GM19025 (cell line): ENCODE measurements at regions not wholly inside any gene's neighbourhood (a gene's known extent, or its start where the extent isn't known, plus 50 kb on each side); places are given as distances from the start of the nearest gene placed in this dataset.

Experiments used
- ATAC-seq: cut with Tn5 transposase; IDR thresholded peaks from one replicate; pipeline ENCODE4 v1.9.1; 2021; ENCODE audit warnings: mild to moderate bottlenecking, low read depth, moderate library complexity; ENCODE audit not compliant: unreplicated experiment

DNA sequence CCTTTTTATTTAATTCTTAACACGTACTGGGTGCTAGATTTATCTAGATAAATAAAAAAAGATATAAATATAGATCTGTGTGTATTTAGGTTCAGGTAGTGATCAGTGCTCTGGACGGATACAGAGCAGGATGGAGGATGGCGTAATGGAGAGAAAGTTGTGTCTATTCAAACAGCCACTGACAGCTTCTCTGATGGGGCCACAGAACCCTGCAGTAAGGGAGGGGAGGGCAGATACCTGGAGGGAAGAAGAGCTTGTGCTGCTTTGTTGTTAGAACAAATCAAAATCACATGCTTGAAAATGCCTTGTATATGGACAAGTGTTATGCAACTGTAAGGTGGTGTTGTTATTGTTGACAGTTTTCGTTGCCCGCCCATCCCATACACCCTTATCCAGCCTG, 170.2 kb downstream of the UTP18 start:
- ATAC-seq: no peak

DNA sequence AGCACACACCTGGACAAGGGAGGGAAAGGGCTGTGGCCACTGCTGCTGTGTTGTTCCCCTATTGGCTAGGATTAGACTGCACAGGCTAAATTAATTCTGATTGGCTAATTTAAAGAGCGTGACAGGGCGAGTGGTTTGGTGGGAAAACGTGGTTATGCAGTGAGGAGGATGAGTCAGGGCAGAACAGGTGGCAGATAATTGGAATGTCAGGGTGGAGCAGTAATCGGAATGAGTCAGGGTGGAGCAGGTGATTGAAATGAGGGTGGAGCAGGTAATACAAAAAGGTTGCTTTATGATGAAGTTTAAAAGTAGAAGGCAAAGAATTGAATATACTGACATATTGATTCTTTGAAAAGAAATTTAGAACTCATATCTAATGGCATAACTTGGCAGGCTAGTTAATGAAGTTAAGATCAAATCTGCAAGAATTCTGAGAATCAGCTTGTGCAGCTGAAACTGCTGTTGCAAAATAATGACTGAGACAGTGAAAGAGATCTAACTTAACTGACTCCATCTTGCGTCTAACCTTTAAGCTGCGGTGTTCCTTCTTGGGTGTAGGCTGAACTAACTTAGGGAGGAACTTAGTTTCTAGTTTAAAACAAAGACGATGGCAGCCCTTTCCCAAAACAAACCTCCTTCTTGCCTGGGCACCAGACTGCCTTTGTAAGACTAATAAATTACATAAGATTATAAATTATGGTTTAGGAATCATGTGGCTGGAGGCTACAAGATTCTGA, 174.3 kb downstream of the UTP18 start:
- no peak for ATAC-seq

DNA sequence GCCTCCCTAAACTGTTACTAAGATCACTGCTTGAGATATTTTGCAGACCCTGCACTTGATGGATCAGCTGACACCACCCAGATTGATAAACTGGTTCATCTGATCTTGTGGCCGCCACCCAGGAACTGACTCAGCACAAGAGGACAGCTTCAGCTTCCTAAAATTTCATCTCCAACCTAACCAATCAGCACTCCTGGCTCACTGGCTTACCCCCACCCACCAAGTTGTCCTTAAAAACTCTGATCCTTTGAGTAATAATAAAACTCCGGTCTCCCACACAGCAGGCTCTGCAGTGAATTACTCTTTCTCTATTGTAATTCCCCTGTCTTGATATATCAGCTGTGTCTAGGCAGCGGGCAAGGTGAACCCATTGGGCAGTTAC, 174.8 kb downstream of the UTP18 start:
- ATAC-seq: no peak

DNA sequence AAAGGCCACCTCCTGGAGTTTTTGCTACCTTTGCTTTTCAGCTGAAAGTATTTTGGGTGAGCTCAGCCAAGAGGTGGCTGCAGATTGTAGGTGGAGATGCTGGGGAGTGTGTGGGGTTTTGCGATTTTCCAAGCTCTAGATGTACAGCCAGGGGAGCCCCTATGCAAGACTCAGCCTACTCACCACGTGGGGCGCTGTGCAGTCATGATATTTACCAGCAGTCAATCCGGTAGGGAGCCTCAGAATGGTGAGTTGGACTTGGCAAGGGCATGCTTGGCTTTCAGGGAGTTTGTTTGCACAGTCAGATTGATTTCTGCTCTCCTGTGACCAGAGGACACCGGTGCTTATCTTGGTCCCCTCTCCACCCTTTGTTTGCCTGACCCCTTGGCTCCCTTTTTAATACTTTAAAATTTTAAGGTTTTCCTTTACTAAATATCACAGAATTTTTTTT, 175.3 kb downstream of the UTP18 start:
- no peak for ATAC-seq

DNA sequence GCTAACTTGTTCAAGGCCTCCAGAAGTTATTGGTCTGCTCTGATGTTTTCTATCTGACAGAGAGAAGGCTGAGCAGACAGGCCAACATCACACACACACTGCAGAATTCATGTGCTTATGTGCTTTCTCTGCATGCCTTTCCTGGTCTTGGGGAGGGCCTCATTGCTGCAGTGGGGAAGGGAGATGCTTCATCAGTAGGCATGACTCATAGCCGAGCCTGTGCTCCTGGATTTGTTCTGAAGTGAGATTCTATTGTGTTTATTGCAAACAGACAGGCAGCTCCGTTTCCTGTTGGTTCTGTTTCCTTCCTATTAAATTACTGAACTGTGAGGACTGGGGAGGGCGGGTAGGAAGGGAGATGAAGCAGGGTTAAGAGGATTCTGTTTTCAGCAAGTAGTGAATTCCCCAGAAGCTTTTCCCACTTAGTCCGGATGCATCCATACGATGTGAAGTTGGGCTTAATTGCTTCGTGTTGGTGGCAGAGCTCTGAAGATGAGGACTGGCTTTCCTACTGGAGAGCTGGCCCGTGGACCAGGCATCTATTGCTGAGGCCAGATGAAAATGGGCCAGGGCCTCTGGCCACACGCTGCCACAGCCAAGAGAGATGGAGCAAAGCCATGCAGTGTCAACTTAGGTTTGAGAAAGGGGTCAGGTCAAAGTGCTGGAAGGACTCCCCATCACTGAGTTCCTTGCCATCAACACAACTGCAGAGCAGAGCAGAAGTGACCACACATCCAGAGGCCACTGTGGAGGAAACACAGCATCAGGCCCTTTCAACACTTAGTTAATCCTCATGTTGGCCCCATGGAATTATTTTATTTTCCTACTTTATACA, 179.3 kb downstream of the UTP18 start:
- no peak for ATAC-seq

DNA sequence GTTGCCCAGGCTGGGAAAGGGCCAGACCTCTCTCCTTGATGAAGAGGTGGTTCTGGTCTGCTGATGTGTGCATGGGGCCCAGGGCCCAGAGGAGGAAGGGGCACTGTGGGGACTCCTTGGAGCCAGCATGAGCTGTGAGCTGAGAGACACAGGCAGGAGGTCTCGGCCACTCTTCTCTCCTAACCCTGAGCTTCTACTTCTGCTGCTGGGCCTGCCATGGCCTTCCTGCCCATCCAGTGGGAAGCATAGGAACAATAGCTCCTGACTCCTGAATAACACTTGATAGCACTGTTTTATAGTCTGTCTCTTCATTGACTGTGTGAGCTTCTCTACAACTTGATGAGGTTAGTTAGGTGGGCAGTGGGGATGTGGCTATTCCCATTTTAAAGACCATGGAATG, 181.1 kb downstream of the UTP18 start:
- no peak for ATAC-seq

DNA sequence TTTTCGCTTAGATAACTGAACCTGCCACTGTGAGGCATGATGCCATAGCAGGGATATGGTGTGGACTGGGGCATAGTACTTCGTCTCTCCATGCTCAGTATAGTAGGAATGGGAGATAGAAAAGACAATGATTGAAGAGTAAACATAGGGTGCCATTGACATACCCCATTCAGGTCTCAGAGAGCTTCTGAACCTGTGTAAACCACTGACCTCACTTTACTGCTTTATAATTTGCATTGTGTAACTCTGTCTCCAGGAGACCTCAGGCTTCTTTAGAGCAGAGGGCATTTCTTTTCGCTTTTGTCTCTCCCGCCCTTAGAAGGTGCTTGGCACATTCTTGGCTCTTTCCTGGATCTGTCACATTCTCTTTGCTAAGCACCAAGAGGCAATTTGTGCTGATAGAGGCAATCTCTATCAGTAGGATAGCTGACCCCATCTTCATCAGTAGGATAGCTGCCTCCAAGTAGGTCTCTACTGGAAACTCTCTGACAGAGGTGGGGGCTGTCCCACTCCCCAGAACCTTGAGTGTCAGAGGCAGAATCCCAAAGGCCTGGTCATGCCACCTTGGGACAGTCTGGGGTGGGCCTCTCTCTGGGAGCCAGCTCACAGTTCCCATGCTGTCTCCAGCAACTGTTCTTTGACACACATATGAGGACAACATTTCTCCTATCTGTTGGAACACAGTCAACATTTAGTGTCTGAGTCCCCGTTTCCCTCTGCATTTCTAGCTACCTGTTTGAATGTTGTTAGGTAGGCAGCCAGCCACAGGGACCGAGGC, 181.9 kb downstream of the UTP18 start:
- ATAC-seq: no peak

DNA sequence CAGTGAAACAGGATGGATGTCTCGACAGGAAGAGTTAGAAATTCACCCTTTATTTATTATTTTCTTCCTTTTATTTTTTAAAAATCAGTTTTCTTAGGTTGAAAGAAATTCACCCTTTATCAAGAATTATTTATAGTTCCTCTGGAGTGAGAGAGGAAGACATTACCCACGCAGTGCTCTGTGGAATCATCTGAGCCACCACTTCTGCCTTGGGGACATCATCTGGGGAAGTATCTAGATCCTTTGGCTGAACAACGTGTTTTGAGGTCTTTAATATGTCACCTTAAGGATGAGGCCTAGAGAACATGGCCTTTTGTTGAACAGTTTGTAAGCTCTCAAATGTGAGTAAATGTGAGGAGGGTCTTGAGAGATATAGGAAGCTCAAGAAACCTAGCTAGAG, 183.3 kb downstream of the UTP18 start:
- ATAC-seq: no peak

DNA sequence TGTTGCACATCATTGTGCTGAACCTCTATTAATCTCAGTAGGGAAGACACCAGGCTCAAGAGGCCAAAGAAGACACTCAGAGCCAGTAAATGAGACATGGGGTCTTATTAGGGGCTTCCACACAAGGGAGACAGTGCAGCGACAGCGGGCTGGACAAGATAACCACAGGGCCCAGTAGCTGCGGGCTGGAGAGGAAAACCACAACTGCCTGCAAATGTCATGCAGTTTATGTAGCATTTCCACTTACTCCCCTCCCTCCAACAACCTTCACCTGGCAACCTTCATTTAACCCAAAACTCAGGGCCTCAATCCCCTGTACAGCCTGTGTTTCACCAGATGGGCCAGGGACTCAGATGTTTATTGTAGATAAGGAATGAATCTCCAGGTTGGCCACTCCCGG, 185.6 kb downstream of the UTP18 start:
- no peak for ATAC-seq

DNA sequence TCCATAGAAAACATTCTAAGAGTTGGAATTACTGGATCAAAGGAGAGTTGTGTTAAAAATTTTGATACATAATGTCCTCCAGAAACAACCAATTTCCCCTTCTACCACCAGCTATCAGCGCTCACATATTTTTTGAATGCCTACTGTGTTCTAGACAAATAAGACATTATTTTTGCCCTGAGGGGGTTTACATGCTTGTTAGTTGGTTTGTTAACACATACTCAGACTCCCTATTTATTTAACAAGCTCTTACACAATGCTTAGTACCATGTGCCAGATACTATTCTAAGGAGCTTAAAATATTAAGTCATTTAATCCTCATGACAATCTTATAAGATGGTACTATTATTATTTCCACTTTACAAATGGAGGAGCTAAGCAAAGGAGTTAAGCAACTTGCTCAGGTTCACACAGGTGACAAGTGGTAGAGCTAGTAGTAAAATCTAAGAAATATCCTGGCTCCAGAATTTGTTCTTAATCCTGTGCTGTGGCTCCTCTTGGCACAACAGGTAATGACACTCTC, 194.2 kb downstream of the UTP18 start:
- ATAC-seq: no peak

DNA sequence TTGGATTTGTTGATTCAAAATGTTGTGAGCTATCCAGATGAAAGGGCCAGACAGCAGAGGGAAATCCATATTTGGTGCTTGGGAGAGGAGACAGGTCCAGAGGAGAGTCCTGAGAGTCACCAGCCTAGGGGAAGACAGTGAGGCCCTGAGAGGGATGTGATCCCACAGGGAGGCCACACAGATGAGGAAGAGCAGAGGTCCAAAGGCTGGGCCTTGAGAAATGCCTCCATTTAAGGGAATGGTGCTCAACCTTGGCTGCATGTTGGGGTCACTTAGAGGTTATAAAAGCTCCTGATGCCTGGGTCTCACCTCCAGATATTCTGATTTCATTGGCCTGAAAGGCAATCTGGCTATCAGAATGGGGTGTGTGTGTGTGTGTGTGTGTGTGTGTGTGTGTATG, 194.9 kb downstream of the UTP18 start:
- no peak for ATAC-seq

DNA sequence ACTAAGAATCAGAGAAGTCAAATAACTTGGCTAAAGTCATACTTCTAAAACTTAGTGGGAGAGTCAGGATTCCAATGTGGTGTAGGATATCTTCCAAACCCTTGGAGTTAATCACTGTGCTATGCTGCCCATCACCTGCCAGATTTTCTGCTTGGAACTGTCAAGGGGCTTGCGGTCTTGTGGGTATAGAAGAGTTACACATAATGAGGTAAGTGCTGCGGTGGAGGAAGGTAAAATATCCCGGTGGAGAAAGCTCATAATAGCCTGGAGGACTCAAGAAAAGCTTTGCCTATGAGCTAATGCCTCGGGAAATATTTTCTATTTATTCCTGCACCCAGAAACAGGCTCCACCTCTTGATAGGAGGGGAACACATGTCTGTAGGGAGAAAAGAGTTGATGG, 195.6 kb downstream of the UTP18 start:
- no peak for ATAC-seq

DNA sequence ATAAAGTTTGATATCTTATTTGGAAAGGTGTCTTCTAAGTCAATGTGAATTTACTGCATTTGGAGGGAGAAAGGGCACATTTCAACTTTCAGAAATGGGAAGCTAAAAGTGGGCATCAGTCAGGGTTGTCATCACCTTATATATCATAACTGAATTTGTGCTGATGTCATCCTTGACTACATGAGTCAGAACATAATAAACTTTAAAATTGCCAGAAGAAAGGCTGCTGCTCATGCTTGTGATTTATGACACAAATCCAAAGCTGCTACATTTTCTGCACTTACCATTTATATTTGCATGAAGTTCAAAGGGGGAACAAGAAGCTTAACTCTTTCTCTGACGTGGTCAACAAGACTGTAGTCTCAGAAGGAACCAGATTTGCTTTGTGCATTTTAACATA, 196.6 kb downstream of the UTP18 start:
- ATAC-seq: no peak

DNA sequence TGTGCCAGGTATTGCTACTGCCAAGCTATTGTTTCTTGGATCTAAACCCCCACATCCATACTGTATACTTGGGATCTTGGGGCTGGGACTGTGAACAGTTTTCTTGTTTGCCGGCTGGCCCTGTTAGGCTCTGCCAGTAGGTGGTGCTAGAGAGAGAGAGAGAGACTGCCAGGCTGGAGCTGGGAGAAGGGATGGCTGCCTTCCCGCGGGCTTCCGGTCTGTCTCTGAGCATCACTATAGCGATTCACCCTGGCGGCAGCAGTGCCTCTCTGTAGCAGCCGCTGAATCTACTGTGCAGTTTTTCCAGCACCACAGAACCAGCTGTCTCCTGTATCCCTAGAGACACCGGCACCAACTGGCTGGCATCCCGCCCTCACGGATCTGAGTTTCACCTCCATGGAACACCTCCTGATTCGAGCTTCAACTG, 201.2 kb downstream of the UTP18 start:
- no peak for ATAC-seq

DNA sequence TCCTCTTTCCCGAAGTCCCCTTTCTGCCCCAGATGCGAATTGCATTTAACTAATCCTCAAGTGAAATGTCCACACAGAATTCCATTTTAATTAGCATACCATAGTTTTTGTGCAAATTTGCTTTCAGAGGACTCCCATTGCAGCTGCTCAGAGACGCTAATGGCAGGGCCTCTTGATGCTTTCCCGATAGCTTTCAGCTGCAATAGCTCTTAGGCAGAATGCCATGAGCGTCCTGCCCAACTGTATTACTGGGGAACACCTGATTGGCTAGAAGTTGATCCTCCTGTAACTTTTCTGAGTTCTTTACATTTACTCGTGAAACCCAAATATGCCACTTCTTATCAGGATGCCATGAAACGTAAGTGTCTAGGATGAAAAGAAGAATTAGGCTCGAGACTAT, 203.0 kb downstream of the UTP18 start:
- no peak for ATAC-seq

DNA sequence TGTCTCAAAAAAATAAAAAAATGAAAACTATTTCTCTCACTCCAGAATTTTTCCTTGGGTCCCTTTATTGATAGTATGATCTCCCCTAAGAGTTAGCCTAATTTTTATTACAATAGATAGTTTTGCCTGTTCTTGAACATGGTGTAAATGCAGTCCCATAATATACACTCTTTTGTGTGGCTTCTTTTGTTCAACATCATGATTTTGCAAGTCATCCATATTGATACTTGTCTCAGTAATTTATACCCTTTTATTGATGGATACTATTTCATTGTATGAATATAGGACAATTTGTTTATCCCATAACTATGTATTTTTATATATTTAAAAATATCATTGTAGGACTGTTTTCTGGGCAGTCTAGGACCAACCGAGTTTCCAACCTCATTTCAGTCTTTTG, 207.0 kb downstream of the UTP18 start:
- ATAC-seq: no peak

DNA sequence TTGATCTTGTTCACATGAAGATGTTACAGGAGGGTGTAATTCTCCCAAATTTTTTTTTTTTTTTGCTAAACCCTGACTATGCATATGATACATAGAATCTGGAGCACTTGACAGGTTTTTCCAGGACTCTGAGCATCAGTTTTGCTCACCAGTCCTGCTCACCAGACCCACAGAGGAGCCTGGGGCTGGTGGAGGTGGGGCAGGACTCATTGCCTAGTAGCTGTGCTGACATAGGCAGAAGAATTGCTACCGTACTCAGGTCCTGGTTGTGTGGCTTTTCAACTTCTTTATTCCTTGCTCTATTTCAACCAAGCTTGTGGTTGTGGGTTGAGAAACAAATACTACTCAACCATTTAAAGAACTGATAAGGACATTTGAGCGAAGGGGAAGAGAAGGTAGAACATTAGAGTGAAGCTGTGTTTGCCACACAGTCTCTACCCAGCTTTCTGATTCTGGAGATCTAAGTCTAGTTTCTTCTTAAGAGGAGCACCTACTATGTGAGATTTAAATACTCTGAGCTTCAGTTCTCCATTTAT, 212.4 kb downstream of the UTP18 start:
- ATAC-seq: no peak

DNA sequence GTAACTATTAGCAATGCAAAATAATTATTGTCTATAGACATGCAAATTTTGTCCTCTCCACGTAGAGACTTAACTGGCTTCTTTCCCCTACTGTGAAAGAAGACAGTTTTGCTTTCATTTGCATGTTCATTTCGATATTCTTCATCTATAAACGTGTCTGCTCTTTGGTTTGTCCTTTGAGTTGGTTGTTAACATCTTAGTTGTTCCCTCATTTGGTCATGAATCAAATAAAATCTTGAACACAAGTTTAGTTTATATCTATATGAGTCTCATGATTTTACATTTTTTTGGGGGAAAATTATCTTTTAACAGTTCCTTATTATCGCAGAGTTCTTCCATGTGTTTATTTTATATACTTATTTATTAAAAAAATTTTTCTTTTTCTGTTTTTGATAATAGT, 214.4 kb downstream of the UTP18 start:
- no peak for ATAC-seq

DNA sequence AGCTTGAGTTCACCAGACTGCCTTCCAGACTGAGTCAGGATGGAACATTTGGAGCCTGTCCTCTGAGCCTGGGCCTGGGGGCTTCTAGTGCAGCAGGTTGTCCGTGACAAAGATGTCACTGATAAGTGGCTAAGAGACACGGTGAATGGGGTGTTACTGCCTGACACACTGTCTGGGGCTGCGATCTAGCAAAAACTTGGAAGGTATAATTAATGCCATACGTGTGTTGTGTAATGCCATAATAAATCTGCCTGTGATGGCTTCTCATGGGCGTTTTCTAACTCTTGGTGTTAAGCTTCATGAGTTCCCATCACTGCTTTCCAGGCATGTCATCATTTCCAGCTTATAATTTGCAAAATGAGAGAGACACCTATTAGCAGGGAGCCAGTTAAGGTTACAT, 215.4 kb downstream of the UTP18 start:
- no peak for ATAC-seq

DNA sequence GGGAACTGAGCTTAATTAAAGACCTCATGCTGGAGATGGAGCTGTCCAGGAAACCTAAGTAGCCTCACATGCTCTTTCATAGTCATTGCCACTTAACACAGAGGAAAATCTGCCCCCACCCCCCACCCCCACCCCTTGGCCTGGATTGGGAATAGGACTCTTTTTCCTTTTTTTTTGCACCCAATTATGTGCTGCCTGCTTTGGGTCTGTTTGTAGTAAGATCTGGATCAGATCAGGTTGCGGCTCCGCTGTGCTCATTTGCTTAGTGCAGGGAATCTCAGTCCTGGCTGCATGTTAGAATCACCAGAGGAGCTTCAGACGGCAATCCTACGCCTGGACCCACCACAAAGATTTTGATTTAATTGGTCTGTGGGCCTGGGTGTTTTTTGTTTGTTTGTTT, 219.0 kb downstream of the UTP18 start:
- ATAC-seq: no peak

DNA sequence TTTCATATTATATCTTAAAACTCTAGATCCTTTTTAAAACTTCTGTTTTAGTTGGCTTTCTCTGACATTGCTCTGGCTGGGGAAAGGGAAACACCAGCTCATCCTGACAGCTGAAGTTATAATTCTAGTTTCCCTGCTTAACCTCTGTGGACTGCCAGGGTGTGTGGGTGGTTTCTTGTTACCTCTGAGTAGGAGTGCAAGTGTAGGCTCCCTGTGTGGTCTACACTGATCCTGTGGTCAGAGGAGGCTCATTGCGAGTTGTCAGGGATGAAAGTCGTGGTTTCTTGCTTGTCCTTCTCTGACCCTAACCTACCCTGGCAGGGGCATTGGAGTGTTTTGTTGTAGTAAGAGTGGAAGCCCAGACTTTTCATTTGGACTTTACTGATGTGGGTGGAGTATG, 221.0 kb downstream of the UTP18 start:
- ATAC-seq: no peak
